Neural progenitor cell (in vitro differentiated cells): ENCODE measurements at regions not wholly inside any gene's neighbourhood (a gene's known extent, or its start where the extent isn't known, plus 50 kb on each side); places are given as distances from the start of the nearest gene placed in this dataset.

ENCODE experiments used
- CTCF ChIP-seq: fragments of 200-600 bp; sonication (generic); IDR thresholded peaks from 2 replicates; pipeline ENCODE4 v1.5.1; 2017; ENCODE audit warnings: antibody characterized with exemption, mild to moderate bottlenecking
- EZH2phosphoT487 ChIP-seq: fragments of 200-600 bp; sonication (generic); IDR thresholded peaks from 2 replicates; pipeline ENCODE4 v1.6.1; 2017; ENCODE audit warnings: antibody characterized with exemption

GRCh38 chr19:31492050-31492449, 142.8 kb upstream of the TSHZ3 start:
- TF ChIP-seq EZH2phosphoT487 (no peak), CTCF (no peak)
